ENCODE measurements at regions not wholly inside any gene's neighbourhood (a gene's known extent, or its start where the extent isn't known, plus 50 kb on each side); places are given as distances from the start of the nearest gene placed in this dataset.

DNA sequence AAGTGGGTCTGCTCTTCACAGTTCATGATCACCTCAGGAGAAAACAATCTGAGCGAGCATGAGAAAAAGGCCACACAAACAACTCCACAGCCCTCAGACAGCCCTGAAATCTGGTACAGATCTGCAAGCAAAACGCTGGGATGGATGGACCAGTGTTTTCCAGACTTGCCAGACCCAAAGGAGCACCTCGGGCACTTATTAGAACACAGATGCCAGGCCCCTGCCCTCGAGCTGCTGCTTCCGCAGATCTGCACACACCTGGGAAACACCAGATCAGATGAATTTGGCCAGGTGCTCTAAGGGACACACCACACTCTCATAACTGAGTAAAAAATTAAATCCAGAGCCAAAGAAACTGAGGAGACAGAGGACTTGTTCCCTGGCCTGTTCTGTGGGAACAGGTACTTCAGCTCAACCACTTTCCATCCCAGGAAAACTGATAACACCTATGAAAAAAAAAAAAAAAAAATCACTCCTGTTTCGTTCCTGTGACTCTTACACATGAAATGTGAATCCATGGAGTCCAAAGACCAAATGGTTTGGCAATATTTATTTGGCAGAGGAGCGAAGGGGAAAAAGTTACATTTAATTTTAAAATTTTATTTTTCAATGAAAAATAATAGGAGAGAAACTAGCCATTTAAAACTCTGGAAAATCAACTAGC is 202.9 kb upstream of the ESRRG start:
- H3K4me1 ChIP-seq (ENCODE audit: control insufficient read depth, insufficient read depth, low read length), result no peaks in the 10 kb centered on the region; the same call in 1 of the 2 replicates
- H4K20me1 ChIP-seq (ENCODE audit: insufficient read depth, low read length), result no peaks in the 10 kb centered on the region
- no peak overlapping the region for H2AK9ac ChIP-seq (replicated peaks; ENCODE audit: low read depth, low read length, poor library complexity)
- H3K4me3 ChIP-seq (ENCODE audit: insufficient read depth, low read depth, low read length), result no peak overlapping the region
- intact Hi-C loops (cut with micrococcal nuclease) (no loop called here), in situ Hi-C loops (cut with MboI; ENCODE audit: low sequenced_read_pairs) (no loop called here), dilution Hi-C loops (cut with HindIII; ENCODE audit: low sequenced_read_pairs, unreplicated experiment) (no loop called here)
- H3K18ac ChIP-seq (ENCODE audit: low read depth, low read length), result no peak overlapping the region
- no peak overlapping the region for H2BK15ac ChIP-seq (ENCODE audit: low read depth, low read length)
- no peaks in the 10 kb centered on the region for H3K9me1 ChIP-seq (ENCODE audit: insufficient read depth, low read length)
- WGBS, 2 experiments (ENCODE audit: extremely low coverage in 2 of 2, insufficient read length in 1 of 2), result 92% methylated on average over 2 of the region's 7 CpGs; no CpG with 5 or more reads in 1 of the 2 experiments
- no peak overlapping the region for H3K14ac ChIP-seq (replicated peaks; ENCODE audit: low read depth, low read length)
- ATAC-seq (ENCODE audit: low read depth) (no peak), DNase-seq (no peak)
- H3K9ac ChIP-seq (ENCODE audit: low read depth, low read length), result no peak overlapping the region
- no peak overlapping the region for H4K5ac ChIP-seq (ENCODE audit: low read depth, low read length)
- no peak overlapping the region for H2BK5ac ChIP-seq (ENCODE audit: low read depth, low read length, poor library complexity, severe bottlenecking)
- ChIA-PET POLR2A (ENCODE audit: unreplicated experiment) (no interaction called here), CTCF (no interaction called here)
- H3K4ac ChIP-seq (ENCODE audit: low read depth, low read length), result no peak overlapping the region
- no peaks in the 10 kb centered on the region for H3K9me3 ChIP-seq (ENCODE audit: control insufficient read depth, insufficient read depth, low read length)
- H4K8ac ChIP-seq (ENCODE audit: low read depth in 2 of 2, low read length in 2 of 2), result no peak overlapping the region
- H3K27me3 ChIP-seq (ENCODE audit: control insufficient read depth, insufficient read depth, low read length), result no peaks in the 10 kb centered on the region
- H2AK5ac ChIP-seq (ENCODE audit: low read depth, low read length), result no peak overlapping the region
- no peak for TF ChIP-seq BHLHE40 (IDR thresholded peaks at IDR 0.05; ENCODE audit: low read depth, low read length)
- no peaks in the 10 kb centered on the region for H3K79me1 ChIP-seq (ENCODE audit: low read depth in 1 of 2, low read length in 2 of 2)
- no peak overlapping the region for H2BK120ac ChIP-seq (ENCODE audit: low read depth, low read length)
- H2BK20ac ChIP-seq (ENCODE audit: low read depth, low read length), result no peak overlapping the region
- no peak overlapping the region for H3K23ac ChIP-seq (ENCODE audit: low read depth, low read length)
- no peak overlapping the region for H4K91ac ChIP-seq (ENCODE audit: insufficient read depth, low read depth, low read length)
- no peak overlapping the region for H3K4me2 ChIP-seq (ENCODE audit: low read depth, low read length)
- H3K36me3 ChIP-seq (ENCODE audit: control insufficient read depth, insufficient read depth, low read length), result no peaks in the 10 kb centered on the region
- H3K56ac ChIP-seq (ENCODE audit: extremely low read depth, insufficient read depth, low read length), result no peak overlapping the region
- no peak overlapping the region for H3K27ac ChIP-seq (ENCODE audit: insufficient read depth, low read length)
- BruUV-seq (replicated peaks), result no TSS peak
- no peak overlapping the region for H2AFZ ChIP-seq (replicated peaks; ENCODE audit: low read length, poor library complexity)

Measured in IMR-90 (cell line).